ENCODE measurements at regions not wholly inside any gene's neighbourhood (a gene's known extent, or its start where the extent isn't known, plus 50 kb on each side); places are given as distances from the start of the nearest gene placed in this dataset.

GRCh38 chr6:170057961-170058877 lies 232.7 kb downstream of the DLL1 start:
- TF ChIP-seq, protein P1, sequence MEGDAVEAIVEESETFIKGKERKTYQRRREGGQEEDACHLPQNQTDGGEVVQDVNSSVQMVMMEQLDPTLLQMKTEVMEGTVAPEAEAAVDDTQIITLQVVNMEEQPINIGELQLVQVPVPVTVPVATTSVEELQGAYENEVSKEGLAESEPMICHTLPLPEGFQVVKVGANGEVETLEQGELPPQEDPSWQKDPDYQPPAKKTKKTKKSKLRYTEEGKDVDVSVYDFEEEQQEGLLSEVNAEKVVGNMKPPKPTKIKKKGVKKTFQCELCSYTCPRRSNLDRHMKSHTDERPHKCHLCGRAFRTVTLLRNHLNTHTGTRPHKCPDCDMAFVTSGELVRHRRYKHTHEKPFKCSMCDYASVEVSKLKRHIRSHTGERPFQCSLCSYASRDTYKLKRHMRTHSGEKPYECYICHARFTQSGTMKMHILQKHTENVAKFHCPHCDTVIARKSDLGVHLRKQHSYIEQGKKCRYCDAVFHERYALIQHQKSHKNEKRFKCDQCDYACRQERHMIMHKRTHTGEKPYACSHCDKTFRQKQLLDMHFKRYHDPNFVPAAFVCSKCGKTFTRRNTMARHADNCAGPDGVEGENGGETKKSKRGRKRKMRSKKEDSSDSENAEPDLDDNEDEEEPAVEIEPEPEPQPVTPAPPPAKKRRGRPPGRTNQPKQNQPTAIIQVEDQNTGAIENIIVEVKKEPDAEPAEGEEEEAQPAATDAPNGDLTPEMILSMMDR (IDR thresholded peaks at IDR 0.05), result no peak
- TF ChIP-seq POLR2A (IDR thresholded peaks at IDR 0.05), result no peak

All from upper lobe of left lung (tissue), 4 donors.